Kidney (tissue), 13 donors: ENCODE measurements at regions not wholly inside any gene's neighbourhood (a gene's known extent, or its start where the extent isn't known, plus 50 kb on each side); places are given as distances from the start of the nearest gene placed in this dataset.

Source experiments
- DNase-seq, 5 donors: peaks; one replicate each; pipeline ENCODE4 v3.0.0-alpha.2; 2013 to 2020
- FAIRE-seq: peaks from 2 replicates; lab custom pipeline; 2012; peaks lifted over from hg19 to GRCh38; lab: Jason Lieb, UNC
- H3K27ac ChIP-seq, 2 donors: one replicate each; pipeline ENCODE4 v1.7.0; 2013; ENCODE audit warnings: low read depth in 2 of 2, low read length in 2 of 2, inconsistent platforms in 1 of 2
- H3K27me3 ChIP-seq: one replicate; pipeline ENCODE4 v1.7.1; 2013; ENCODE audit warnings: low read length, inconsistent platforms; ENCODE audit not compliant: control insufficient read depth, insufficient read depth
- H3K36me3 ChIP-seq, 3 donors: one replicate each; pipeline versions ENCODE4 v1.7.0 to v1.7.1; 2013; ENCODE audit warnings: low read length in 3 of 3, control low read depth in 1 of 3, inconsistent platforms in 1 of 3; ENCODE audit not compliant: insufficient read depth in 3 of 3, control insufficient read depth in 2 of 3
- H3K4me1 ChIP-seq, 3 donors: one replicate each; pipeline versions ENCODE4 v1.7.0 to v1.7.1; 2013; ENCODE audit warnings: low read length in 3 of 3, inconsistent platforms in 1 of 3, low read depth in 1 of 3; ENCODE audit not compliant: control insufficient read depth in 2 of 3, insufficient read depth in 2 of 3
- H3K4me3 ChIP-seq, 3 donors: one replicate each; pipeline versions ENCODE4 v1.7.0 to v1.8.1; 2013; ENCODE audit warnings: low read length in 3 of 3, control low read depth in 1 of 3, inconsistent platforms in 1 of 3
- H3K9ac ChIP-seq, 3 donors: one replicate each; pipeline versions ENCODE4 v1.7.0 to v1.7.1; 2013; ENCODE audit warnings: low read length in 3 of 3, control low read depth in 1 of 3, inconsistent platforms in 1 of 3
- H3K9me3 ChIP-seq, 3 donors: one replicate each; pipeline versions ENCODE4 v1.7.0 to v1.7.1; 2013; ENCODE audit warnings: low read length in 3 of 3, control low read depth in 1 of 3, inconsistent platforms in 1 of 3; ENCODE audit not compliant: control insufficient read depth in 2 of 3, insufficient read depth in 1 of 3
- intact Hi-C: fragments of 100-400 bp; cut with DNase I; formaldehyde crosslinking; loops from one replicate; pipeline ENCODE4 v1.11.1; 2022
- TF ChIP-seq, protein P1 (sequence below): IDR thresholded peaks from 3 replicates; pipeline ENCODE4 v1.5.1; 2012; ENCODE audit warnings: mild to moderate bottlenecking, moderate library complexity, borderline replicate concordance; ENCODE audit not compliant: insufficient read depth; ENCODE audit errors: extremely low read depth
- donor health status: control.
- donor health status: control.
- donor health status: control.
- donor health status: control.
- donor health status: control.
- donor health status: DM: yes; HTN: yes; CAD: no.
- donor health status: Normal renal cell carcinoma (clear cell type).

DNA sequence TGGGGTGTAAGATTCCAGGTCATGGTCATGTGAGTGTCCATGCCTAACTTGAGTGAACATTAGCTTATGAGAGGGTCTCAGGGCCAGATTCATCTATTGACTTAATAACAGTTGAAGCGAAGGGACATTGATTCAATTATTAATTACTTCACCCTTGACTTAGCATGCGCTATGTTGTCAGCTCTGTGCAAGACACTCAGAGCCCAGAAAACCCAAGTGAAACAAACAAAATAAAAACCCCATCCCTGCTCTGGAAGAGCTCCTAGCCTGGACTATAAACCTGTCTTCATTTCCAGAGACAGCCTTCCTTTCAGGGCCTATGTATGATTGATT lies 66.0 kb upstream of the TNS3 start:
- Histone ChIP-seq H3K9ac (no peak overlapping the region), H3K36me3 (no peaks in the 10 kb centered on the region), H3K27ac (no peak overlapping the region), H3K4me3 (no peak overlapping the region), H3K4me1 (peaks cover 0 to 14% (median 11%) of the 10 kb centered on the region in 3 donors), H3K9me3 (peaks cover 0 to 3% (median 0%) of the 10 kb centered on the region in 3 donors), H3K27me3 (no peaks in the 10 kb centered on the region)
- TF ChIP-seq, protein P1, sequence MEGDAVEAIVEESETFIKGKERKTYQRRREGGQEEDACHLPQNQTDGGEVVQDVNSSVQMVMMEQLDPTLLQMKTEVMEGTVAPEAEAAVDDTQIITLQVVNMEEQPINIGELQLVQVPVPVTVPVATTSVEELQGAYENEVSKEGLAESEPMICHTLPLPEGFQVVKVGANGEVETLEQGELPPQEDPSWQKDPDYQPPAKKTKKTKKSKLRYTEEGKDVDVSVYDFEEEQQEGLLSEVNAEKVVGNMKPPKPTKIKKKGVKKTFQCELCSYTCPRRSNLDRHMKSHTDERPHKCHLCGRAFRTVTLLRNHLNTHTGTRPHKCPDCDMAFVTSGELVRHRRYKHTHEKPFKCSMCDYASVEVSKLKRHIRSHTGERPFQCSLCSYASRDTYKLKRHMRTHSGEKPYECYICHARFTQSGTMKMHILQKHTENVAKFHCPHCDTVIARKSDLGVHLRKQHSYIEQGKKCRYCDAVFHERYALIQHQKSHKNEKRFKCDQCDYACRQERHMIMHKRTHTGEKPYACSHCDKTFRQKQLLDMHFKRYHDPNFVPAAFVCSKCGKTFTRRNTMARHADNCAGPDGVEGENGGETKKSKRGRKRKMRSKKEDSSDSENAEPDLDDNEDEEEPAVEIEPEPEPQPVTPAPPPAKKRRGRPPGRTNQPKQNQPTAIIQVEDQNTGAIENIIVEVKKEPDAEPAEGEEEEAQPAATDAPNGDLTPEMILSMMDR, result no peak
- no peak for DNase-seq
- intact Hi-C loops, result no loop called here
- no peak for FAIRE-seq

DNA sequence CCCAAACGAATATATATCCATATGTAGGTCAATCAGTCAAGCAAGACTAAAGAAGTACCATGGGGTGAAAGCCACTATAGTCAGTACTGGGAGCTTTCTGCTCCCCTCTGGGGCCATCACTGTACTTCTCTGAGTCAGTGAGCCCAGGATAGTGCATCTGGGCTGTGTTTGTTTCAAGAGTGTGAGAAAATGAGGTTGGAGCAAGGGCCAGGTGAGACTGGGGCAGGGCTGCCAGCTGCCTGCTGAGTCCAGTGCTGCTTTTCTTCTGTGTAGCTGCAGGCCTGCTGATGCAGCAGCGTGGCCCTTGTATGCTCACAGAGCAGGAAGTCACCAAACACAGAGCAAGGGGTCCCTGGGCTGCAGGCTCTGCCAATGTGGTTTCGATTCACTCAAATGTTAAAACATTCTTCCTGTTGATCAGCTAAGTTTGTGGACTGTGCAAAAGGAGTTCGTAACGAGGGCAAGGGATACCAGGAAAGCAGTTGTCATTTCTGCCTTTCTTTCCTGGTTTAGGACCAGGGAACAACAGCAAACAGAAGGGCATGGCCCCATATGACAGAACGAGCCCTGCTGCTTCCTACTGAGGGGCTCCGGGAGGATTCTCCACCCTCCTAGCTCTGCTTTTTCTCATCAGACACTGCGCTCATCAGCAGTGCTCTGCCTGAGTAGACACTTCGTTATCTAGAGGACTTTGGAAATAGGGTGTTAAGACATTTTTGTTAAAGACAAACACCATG lies 65.4 kb upstream of the TNS3 start:
- peaks cover 0 to 3% (median 0%) of the 10 kb centered on the region in 3 donors for H3K9me3 ChIP-seq
- H3K27ac ChIP-seq, result no peak overlapping the region
- FAIRE-seq (no peak), DNase-seq (peak in 2 of 5 donors; percentile 34 to 44)
- peaks cover 0 to 14% (median 11%) of the 10 kb centered on the region in 3 donors for H3K4me1 ChIP-seq
- TF ChIP-seq, protein P1, result no peak
- H3K4me3 ChIP-seq, result no peak overlapping the region
- H3K27me3 ChIP-seq, result no peaks in the 10 kb centered on the region
- intact Hi-C loops, result no loop called here
- no peaks in the 10 kb centered on the region for H3K36me3 ChIP-seq
- H3K9ac ChIP-seq, result no peak overlapping the region

DNA sequence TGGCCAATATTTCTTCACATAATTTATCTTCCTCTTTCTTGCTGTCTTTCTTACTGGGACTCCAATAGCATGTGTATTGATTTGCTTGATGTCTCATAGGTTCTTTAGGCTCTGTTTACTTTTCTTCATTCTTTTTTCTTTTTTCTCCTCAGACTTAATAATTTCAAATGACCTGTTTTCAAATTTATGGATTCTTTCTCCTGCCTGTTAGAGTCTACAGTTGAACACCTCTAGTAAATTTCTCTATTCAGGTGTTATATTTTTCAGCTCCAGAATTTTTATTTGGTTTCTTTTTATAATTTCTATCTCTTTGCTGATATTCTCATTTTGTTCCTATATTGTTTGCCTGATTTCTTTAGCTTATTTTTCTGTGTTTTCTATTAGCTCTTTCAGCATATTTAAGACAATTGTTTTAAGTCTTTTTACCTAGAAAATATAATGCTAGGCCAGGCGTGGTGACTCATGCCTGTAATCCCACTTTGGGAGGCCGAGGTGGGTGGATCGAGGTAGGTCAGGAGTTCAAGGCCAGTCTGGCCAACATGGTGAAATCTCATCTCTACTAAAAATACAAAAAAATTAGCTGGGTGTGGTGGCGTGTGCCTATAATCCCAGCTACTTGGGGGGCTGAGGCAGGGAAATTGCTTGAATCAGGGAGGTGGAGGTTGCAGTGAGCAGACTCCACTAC lies 61.9 kb upstream of the TNS3 start:
- FAIRE-seq (no peak), DNase-seq (no peak)
- peaks cover 0 to 3% (median 0%) of the 10 kb centered on the region in 3 donors for H3K9me3 ChIP-seq
- H3K27ac ChIP-seq, result no peak overlapping the region
- no peak overlapping the region for H3K4me3 ChIP-seq
- no peaks in the 10 kb centered on the region for H3K36me3 ChIP-seq
- H3K9ac ChIP-seq, result no peak overlapping the region
- H3K27me3 ChIP-seq, result no peaks in the 10 kb centered on the region
- TF ChIP-seq, protein P1, result no peak
- H3K4me1 ChIP-seq, result peaks cover 0 to 17% (median 9%) of the 10 kb centered on the region in 3 donors
- intact Hi-C loops, result no loop called here
